GM23338 (cell line): ENCODE measurements at regions not wholly inside any gene's neighbourhood (a gene's known extent, or its start where the extent isn't known, plus 50 kb on each side); places are given as distances from the start of the nearest gene placed in this dataset.

ENCODE experiments used
- ATAC-seq: fragments of 200-7000 bp; cut with Tn5 transposase; 3 replicates; pipeline ENCODE4 v1.9.1; 2020
- DNase-seq: peaks from one replicate; pipeline ENCODE4 v3.0.0-alpha.2; 2015; ENCODE audit warnings: low spot score
- H2AFZ ChIP-seq: fragments of 200-600 bp; sonication (generic); 2 replicates; pipeline ENCODE4 v1.8.0; 2016; ENCODE audit warnings: antibody characterized with exemption, mild to moderate bottlenecking, moderate library complexity
- H3F3A ChIP-seq: fragments of 200-600 bp; sonication (generic); replicated peaks from 2 replicates; pipeline ENCODE4 v1.8.0; 2017; ENCODE audit warnings: antibody characterized with exemption, mixed run types, low read depth
- H3K27ac ChIP-seq: fragments of 200-600 bp; sonication (generic); 2 replicates; pipeline ENCODE4 v1.6.1; 2016; ENCODE audit warnings: low read depth
- H3K27me3 ChIP-seq: fragments of 200-600 bp; sonication (generic); 2 replicates; pipeline ENCODE4 v1.8.0; 2016; ENCODE audit warnings: mild to moderate bottlenecking, mixed run types, moderate library complexity; ENCODE audit not compliant: insufficient read depth
- H3K36me3 ChIP-seq: fragments of 200-600 bp; sonication (generic); 2 replicates; pipeline ENCODE4 v1.8.0; 2016; ENCODE audit warnings: mild to moderate bottlenecking; ENCODE audit not compliant: insufficient read depth
- H3K4me1 ChIP-seq: fragments of 200-600 bp; sonication (generic); 2 replicates; pipeline ENCODE4 v1.8.0; 2016; ENCODE audit warnings: mild to moderate bottlenecking, moderate library complexity; ENCODE audit not compliant: insufficient read depth
- H3K4me2 ChIP-seq: fragments of 200-600 bp; sonication (generic); 2 replicates; pipeline ENCODE4 v1.7.1; 2017; ENCODE audit warnings: mixed run types
- H3K4me3 ChIP-seq: fragments of 200-600 bp; sonication (generic); 2 replicates; pipeline ENCODE4 v1.6.1; 2016; ENCODE audit warnings: mixed run types
- H3K79me2 ChIP-seq: fragments of 200-600 bp; sonication (generic); replicated peaks from 2 replicates; pipeline ENCODE4 v1.8.0; 2017; ENCODE audit warnings: mild to moderate bottlenecking; ENCODE audit not compliant: insufficient read depth
- H3K9me2 ChIP-seq: fragments of 200-600 bp; sonication (generic); 2 replicates; pipeline ENCODE4 v1.8.0; 2017; ENCODE audit not compliant: insufficient read depth
- H4K20me1 ChIP-seq: fragments of 200-600 bp; sonication (generic); replicated peaks from 2 replicates; pipeline ENCODE4 v1.8.0; 2017; ENCODE audit warnings: mild to moderate bottlenecking; ENCODE audit not compliant: insufficient read depth
- H3K27ac Mint-ChIP-seq: 2 replicates; pipeline ENCODE4 v1.8.0; 2020; ENCODE audit warnings: inconsistent platforms, mild to moderate bottlenecking, moderate library complexity, mixed read lengths
- H3K27me3 Mint-ChIP-seq: 3 replicates; pipeline ENCODE4 v1.8.0; 2022; ENCODE audit warnings: low read depth, mild to moderate bottlenecking, moderate library complexity, mixed read lengths, inconsistent platforms; ENCODE audit not compliant: insufficient read depth, poor library complexity
- H3K36me3 Mint-ChIP-seq: 3 replicates; pipeline ENCODE4 v1.8.0; 2021; ENCODE audit warnings: low read depth, mild to moderate bottlenecking, inconsistent platforms, moderate library complexity, mixed read lengths
- H3K4me1 Mint-ChIP-seq: 3 replicates; pipeline ENCODE4 v1.8.0; 2020; ENCODE audit warnings: mild to moderate bottlenecking, inconsistent platforms, mixed read lengths
- H3K4me3 Mint-ChIP-seq: 3 replicates; pipeline ENCODE4 v1.8.0; 2021; ENCODE audit warnings: moderate library complexity, mild to moderate bottlenecking, inconsistent platforms, mixed read lengths
- H3K9me3 Mint-ChIP-seq: 3 replicates; pipeline ENCODE4 v1.8.0; 2020; ENCODE audit warnings: moderate library complexity, mild to moderate bottlenecking, inconsistent platforms, mixed read lengths
- CREB1 ChIP-seq: fragments of 250-450 bp; sonication (Bioruptor Pico); IDR thresholded peaks from 2 replicates; pipeline ENCODE4 v1.5.0; 2020; ENCODE audit warnings: low read depth, mild to moderate bottlenecking, moderate library complexity
- EZH2 ChIP-seq: fragments of 200-600 bp; sonication (generic); IDR thresholded peaks from one replicate; pipeline ENCODE4 v1.8.0; 2017; ENCODE audit warnings: antibody characterized with exemption, mild to moderate bottlenecking, low read depth; ENCODE audit not compliant: unreplicated experiment
- EZH2phosphoT487 ChIP-seq: fragments of 200-600 bp; sonication (generic); IDR thresholded peaks from one replicate; pipeline ENCODE4 v1.8.1; 2018; ENCODE audit warnings: antibody characterized with exemption; ENCODE audit not compliant: unreplicated experiment
- JUNB ChIP-seq: IDR thresholded peaks from one replicate; pipeline ENCODE4 v1.6.1; 2016; ENCODE audit warnings: antibody characterized with exemption; ENCODE audit not compliant: unreplicated experiment
- NANOG ChIP-seq: IDR thresholded peaks from 2 replicates; pipeline ENCODE4 v1.6.1; 2016; ENCODE audit warnings: antibody characterized with exemption, borderline replicate concordance
- POLR2AphosphoS5 ChIP-seq: IDR thresholded peaks from 2 replicates; pipeline ENCODE4 v1.6.1; 2016; ENCODE audit warnings: antibody characterized with exemption, low read depth
- STAT1 ChIP-seq: IDR thresholded peaks from one replicate; pipeline ENCODE4 v1.6.1; 2016; ENCODE audit warnings: antibody characterized with exemption; ENCODE audit not compliant: unreplicated experiment
- ZNF114 ChIP-seq: fragments of 250-450 bp; sonication (Bioruptor Pico); IDR thresholded peaks from 2 replicates; pipeline ENCODE4 v1.5.0; 2020; ENCODE audit warnings: mild to moderate bottlenecking, moderate library complexity
- ZNF331 ChIP-seq: fragments of 250-450 bp; sonication (Bioruptor Pico); IDR thresholded peaks from 2 replicates; pipeline ENCODE4 v1.5.0; 2020; ENCODE audit warnings: low read depth, mild to moderate bottlenecking, moderate library complexity
- TF ChIP-seq, protein P1 (sequence below): IDR thresholded peaks from one replicate; pipeline ENCODE4 v1.6.1; 2018; ENCODE audit warnings: antibody characterized with exemption; ENCODE audit not compliant: unreplicated experiment
- TF ChIP-seq, protein P2 (sequence below): fragments of 250-450 bp; sonication (Bioruptor Pico); IDR thresholded peaks from 2 replicates; pipeline ENCODE4 v1.5.0; 2020; ENCODE audit warnings: mild to moderate bottlenecking, moderate library complexity
- TF ChIP-seq, protein P3 (sequence below), 2 experiments: fragments of 200-600 bp in 1 of 2; sonication (generic) in 1 of 2; conservative IDR thresholded peaks; 2 replicates each; pipeline versions ENCODE4 v1.5.1 to v1.6.1; 2016 to 2017; ENCODE audit warnings: antibody characterized with exemption in 2 of 2, low read depth in 2 of 2, mild to moderate bottlenecking in 2 of 2, moderate library complexity in 1 of 2
- TF ChIP-seq, protein P4 (sequence below): IDR thresholded peaks from 2 replicates; pipeline ENCODE4 v1.6.1; 2016; ENCODE audit warnings: antibody characterized with exemption

DNA sequence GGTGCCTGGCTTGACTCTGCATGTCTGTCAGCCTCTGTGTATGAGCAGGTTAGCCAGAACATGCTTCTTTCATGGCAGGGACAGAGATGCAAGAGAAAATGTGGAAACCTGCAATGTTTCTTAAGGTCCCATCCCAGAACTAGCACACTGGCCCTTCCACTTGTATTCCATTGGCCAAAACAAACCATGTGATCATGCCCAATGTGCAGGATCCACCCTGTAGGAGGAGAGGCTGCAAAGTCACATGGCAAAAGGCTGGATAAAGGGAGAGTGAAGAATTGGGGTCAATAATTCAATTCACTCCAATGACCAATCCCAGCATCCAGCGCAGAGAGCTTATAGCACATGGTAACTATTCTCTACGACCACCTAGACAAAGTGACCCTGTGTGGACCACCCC lies 405.5 kb downstream of the MIAT start:
- Mint-ChIP-seq H3K9me3 (no peaks in the 10 kb centered on the region), H3K4me3 (no peak overlapping the region), H3K36me3 (no peaks in the 10 kb centered on the region), H3K4me1 (peaks cover 25% of the 10 kb centered on the region), H3K27me3 (peaks cover 4% of the 10 kb centered on the region), H3K27ac (no peak overlapping the region)
- TF ChIP-seq EZH2phosphoT487 (no peak), ZNF331 (CRISPR knock-in tag) (no peak), POLR2AphosphoS5 (no peak), JUNB (no peak), ZNF114 (CRISPR knock-in tag) (no peak), NANOG (no peak), CREB1 (no peak), STAT1 (no peak), EZH2 (no peak)
- TF ChIP-seq, protein P1, sequence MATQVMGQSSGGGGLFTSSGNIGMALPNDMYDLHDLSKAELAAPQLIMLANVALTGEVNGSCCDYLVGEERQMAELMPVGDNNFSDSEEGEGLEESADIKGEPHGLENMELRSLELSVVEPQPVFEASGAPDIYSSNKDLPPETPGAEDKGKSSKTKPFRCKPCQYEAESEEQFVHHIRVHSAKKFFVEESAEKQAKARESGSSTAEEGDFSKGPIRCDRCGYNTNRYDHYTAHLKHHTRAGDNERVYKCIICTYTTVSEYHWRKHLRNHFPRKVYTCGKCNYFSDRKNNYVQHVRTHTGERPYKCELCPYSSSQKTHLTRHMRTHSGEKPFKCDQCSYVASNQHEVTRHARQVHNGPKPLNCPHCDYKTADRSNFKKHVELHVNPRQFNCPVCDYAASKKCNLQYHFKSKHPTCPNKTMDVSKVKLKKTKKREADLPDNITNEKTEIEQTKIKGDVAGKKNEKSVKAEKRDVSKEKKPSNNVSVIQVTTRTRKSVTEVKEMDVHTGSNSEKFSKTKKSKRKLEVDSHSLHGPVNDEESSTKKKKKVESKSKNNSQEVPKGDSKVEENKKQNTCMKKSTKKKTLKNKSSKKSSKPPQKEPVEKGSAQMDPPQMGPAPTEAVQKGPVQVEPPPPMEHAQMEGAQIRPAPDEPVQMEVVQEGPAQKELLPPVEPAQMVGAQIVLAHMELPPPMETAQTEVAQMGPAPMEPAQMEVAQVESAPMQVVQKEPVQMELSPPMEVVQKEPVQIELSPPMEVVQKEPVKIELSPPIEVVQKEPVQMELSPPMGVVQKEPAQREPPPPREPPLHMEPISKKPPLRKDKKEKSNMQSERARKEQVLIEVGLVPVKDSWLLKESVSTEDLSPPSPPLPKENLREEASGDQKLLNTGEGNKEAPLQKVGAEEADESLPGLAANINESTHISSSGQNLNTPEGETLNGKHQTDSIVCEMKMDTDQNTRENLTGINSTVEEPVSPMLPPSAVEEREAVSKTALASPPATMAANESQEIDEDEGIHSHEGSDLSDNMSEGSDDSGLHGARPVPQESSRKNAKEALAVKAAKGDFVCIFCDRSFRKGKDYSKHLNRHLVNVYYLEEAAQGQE, result no peak
- TF ChIP-seq, protein P2, sequence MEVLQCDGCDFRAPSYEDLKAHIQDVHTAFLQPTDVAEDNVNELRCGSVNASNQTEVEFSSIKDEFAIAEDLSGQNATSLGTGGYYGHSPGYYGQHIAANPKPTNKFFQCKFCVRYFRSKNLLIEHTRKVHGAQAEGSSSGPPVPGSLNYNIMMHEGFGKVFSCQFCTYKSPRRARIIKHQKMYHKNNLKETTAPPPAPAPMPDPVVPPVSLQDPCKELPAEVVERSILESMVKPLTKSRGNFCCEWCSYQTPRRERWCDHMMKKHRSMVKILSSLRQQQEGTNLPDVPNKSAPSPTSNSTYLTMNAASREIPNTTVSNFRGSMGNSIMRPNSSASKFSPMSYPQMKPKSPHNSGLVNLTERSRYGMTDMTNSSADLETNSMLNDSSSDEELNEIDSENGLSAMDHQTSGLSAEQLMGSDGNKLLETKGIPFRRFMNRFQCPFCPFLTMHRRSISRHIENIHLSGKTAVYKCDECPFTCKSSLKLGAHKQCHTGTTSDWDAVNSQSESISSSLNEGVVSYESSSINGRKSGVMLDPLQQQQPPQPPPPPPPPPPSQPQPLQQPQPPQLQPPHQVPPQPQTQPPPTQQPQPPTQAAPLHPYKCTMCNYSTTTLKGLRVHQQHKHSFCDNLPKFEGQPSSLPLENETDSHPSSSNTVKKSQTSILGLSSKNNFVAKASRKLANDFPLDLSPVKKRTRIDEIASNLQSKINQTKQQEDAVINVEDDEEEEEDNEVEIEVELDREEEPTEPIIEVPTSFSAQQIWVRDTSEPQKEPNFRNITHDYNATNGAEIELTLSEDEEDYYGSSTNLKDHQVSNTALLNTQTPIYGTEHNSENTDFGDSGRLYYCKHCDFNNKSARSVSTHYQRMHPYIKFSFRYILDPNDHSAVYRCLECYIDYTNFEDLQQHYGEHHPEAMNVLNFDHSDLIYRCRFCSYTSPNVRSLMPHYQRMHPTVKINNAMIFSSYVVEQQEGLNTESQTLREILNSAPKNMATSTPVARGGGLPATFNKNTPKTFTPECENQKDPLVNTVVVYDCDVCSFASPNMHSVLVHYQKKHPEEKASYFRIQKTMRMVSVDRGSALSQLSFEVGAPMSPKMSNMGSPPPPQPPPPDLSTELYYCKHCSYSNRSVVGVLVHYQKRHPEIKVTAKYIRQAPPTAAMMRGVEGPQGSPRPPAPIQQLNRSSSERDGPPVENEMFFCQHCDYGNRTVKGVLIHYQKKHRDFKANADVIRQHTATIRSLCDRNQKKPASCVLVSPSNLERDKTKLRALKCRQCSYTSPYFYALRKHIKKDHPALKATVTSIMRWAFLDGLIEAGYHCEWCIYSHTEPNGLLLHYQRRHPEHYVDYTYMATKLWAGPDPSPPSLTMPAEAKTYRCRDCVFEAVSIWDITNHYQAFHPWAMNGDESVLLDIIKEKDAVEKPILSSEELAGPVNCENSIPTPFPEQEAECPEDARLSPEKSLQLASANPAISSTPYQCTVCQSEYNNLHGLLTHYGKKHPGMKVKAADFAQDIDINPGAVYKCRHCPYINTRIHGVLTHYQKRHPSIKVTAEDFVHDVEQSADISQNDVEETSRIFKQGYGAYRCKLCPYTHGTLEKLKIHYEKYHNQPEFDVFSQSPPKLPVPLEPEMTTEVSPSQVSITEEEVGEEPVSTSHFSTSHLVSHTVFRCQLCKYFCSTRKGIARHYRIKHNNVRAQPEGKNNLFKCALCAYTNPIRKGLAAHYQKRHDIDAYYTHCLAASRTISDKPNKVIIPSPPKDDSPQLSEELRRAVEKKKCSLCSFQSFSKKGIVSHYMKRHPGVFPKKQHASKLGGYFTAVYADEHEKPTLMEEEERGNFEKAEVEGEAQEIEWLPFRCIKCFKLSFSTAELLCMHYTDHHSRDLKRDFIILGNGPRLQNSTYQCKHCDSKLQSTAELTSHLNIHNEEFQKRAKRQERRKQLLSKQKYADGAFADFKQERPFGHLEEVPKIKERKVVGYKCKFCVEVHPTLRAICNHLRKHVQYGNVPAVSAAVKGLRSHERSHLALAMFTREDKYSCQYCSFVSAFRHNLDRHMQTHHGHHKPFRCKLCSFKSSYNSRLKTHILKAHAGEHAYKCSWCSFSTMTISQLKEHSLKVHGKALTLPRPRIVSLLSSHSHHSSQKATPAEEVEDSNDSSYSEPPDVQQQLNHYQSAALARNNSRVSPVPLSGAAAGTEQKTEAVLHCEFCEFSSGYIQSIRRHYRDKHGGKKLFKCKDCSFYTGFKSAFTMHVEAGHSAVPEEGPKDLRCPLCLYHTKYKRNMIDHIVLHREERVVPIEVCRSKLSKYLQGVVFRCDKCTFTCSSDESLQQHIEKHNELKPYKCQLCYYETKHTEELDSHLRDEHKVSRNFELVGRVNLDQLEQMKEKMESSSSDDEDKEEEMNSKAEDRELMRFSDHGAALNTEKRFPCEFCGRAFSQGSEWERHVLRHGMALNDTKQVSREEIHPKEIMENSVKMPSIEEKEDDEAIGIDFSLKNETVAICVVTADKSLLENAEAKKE (CRISPR knock-in tag), result no peak
- TF ChIP-seq, protein P3, sequence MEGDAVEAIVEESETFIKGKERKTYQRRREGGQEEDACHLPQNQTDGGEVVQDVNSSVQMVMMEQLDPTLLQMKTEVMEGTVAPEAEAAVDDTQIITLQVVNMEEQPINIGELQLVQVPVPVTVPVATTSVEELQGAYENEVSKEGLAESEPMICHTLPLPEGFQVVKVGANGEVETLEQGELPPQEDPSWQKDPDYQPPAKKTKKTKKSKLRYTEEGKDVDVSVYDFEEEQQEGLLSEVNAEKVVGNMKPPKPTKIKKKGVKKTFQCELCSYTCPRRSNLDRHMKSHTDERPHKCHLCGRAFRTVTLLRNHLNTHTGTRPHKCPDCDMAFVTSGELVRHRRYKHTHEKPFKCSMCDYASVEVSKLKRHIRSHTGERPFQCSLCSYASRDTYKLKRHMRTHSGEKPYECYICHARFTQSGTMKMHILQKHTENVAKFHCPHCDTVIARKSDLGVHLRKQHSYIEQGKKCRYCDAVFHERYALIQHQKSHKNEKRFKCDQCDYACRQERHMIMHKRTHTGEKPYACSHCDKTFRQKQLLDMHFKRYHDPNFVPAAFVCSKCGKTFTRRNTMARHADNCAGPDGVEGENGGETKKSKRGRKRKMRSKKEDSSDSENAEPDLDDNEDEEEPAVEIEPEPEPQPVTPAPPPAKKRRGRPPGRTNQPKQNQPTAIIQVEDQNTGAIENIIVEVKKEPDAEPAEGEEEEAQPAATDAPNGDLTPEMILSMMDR (conservative IDR thresholded peaks at IDR 0.05; ENCODE audit: low read depth in 2 of 2), result no peak
- TF ChIP-seq, protein P4, sequence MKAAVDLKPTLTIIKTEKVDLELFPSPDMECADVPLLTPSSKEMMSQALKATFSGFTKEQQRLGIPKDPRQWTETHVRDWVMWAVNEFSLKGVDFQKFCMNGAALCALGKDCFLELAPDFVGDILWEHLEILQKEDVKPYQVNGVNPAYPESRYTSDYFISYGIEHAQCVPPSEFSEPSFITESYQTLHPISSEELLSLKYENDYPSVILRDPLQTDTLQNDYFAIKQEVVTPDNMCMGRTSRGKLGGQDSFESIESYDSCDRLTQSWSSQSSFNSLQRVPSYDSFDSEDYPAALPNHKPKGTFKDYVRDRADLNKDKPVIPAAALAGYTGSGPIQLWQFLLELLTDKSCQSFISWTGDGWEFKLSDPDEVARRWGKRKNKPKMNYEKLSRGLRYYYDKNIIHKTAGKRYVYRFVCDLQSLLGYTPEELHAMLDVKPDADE, result no peak
- Histone ChIP-seq H3K79me2 (no peaks in the 10 kb centered on the region), H3K36me3 (no peaks in the 10 kb centered on the region), H3K9me2 (0 out of 2 replicates have a peak, but pooled peaks cover 11% of the 10 kb centered on the region), H3K4me3 (no peak overlapping the region), H2AFZ (peak overlapping the region; percentile 52; the same call in 1 of the 2 replicates), H3F3A (no peaks in the 10 kb centered on the region), H3K4me1 (no peaks in the 10 kb centered on the region), H3K27me3 (no peaks in the 10 kb centered on the region), H4K20me1 (no peaks in the 10 kb centered on the region), H3K27ac (no peak overlapping the region), H3K4me2 (no peak overlapping the region)
- ATAC-seq (no peak), DNase-seq (no peak)
